Pancreas (tissue), 10 donors: ENCODE measurements at regions not wholly inside any gene's neighbourhood (a gene's known extent, or its start where the extent isn't known, plus 50 kb on each side); places are given as distances from the start of the nearest gene placed in this dataset.
A peak's percentile ranks its signal among the peaks of the same experiment; 100 is the strongest.

ENCODE experiments used
- ATAC-seq, 4 donors: fragments of 200-7000 bp; cut with Tn5 transposase; one replicate each; pipeline versions ENCODE4 v1.8.0 to v1.9.1; 2020; ENCODE audit warnings: mild to moderate bottlenecking in 4 of 4, moderate library complexity in 4 of 4
- DNase-seq, 6 donors: peaks; one replicate each; pipeline ENCODE4 v3.0.0-alpha.2; 2020
- FAIRE-seq: peaks from 2 replicates; lab custom pipeline; 2012; peaks lifted over from hg19 to GRCh38; lab: Jason Lieb, UNC
- H3K27ac ChIP-seq, 4 donors: fragments of 200-600 bp; sonication (generic); 1 replicate in 3 of 4; 2 replicates in 1 of 4; pipeline versions ENCODE4 v1.5.0 to v1.8.0; 2020
- H3K27me3 ChIP-seq, 4 donors: fragments of 200-600 bp; one replicate each; pipeline ENCODE4 v1.8.0; 2021
- H3K36me3 ChIP-seq, 3 donors: fragments of 200-600 bp; sonication (generic) in 1 of 3; one replicate each; pipeline versions ENCODE4 v1.5.0 to v1.8.0; 2020 to 2021
- H3K4me1 ChIP-seq, 3 donors: fragments of 200-600 bp; one replicate each; pipeline ENCODE4 v1.8.0; 2021
- H3K4me3 ChIP-seq, 4 donors: fragments of 200-600 bp; sonication (generic) in 2 of 4; one replicate each; pipeline versions ENCODE4 v1.5.0 to v1.8.0; 2020 to 2021
- H3K9me3 ChIP-seq, 4 donors: fragments of 200-600 bp; one replicate each; pipeline ENCODE4 v1.8.0; 2021
- WGBS, 2 donors: extraction: QIAGEN DNeasy Blood & Tissue Kit; methylation state at CpG; one replicate each; pipeline ENCODE4 v1.1.7; 2013; 5-methylcytosine and 5-hydroxymethylcytosine counted together
- intact Hi-C, 3 donors: fragments of 100-400 bp; cut with DNase I; formaldehyde crosslinking; loops; one replicate each; pipeline versions ENCODE4 v1.11.1 to v1.14.2; 2022
- TF ChIP-seq, protein P1 (sequence below), 4 donors: fragments of 200-600 bp; sonication (generic) in 3 of 4; IDR thresholded peaks; one replicate each; pipeline versions ENCODE4 v1.5.0 to v1.8.0; 2021; ENCODE audit warnings: antibody characterized with exemption in 4 of 4
- donor health status: healthy with polysubstance abuse.
- donor health status: DM: no; HTN: no; CAD: no; lungs with moderate emphysema.
- donor health status: DM: no; HTN: no; CAD: no.
- donor health status: control.
- donor health status: control.
- donor health status: Bipolar disorder and iron deficiency.
- donor health status: DM: yes; HTN: yes; CAD: no.
- donor health status: DM: no; HTN: no; CAD: no.
- donor health status: DM: no; HTN: no; CAD: no.
- donor health status: DM: yes; HTN: yes; CAD: no.

DNA sequence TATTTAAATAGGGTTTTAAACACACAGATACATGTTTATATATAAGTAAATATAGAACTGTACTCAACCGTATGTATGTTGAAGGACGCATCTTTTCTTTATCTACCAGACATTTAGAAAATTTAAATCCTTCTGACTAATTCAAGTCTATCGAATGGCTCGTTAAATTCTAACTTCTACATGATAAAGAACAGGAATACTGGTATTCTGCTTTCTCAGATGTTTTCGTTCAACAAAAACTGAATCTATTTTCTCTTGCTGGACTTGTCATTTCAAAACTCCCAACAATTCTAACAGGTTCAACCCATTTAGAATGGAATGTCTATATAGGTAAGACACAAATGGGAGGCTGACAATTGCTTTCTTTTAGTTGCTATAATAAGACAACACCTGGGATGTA lies 978.3 kb upstream of the ADGRL3 start:
- intact Hi-C loops: no loop called here
- H3K4me1 ChIP-seq: no peaks in the 10 kb centered on the region
- H3K9me3 ChIP-seq: no peaks in the 10 kb centered on the region
- TF ChIP-seq, protein P1, sequence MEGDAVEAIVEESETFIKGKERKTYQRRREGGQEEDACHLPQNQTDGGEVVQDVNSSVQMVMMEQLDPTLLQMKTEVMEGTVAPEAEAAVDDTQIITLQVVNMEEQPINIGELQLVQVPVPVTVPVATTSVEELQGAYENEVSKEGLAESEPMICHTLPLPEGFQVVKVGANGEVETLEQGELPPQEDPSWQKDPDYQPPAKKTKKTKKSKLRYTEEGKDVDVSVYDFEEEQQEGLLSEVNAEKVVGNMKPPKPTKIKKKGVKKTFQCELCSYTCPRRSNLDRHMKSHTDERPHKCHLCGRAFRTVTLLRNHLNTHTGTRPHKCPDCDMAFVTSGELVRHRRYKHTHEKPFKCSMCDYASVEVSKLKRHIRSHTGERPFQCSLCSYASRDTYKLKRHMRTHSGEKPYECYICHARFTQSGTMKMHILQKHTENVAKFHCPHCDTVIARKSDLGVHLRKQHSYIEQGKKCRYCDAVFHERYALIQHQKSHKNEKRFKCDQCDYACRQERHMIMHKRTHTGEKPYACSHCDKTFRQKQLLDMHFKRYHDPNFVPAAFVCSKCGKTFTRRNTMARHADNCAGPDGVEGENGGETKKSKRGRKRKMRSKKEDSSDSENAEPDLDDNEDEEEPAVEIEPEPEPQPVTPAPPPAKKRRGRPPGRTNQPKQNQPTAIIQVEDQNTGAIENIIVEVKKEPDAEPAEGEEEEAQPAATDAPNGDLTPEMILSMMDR (IDR thresholded peaks at IDR 0.05): no peak
- no peak overlapping the region for H3K4me3 ChIP-seq
- no peak for DNase-seq
- no peaks in the 10 kb centered on the region for H3K36me3 ChIP-seq
- H3K27me3 ChIP-seq: peaks cover 0 to 7% (median 0%) of the 10 kb centered on the region in 4 donors
- WGBS, 2 donors: 64 to 82% methylated on average over 5 of the region's 5 CpGs
- peak; percentile 5 for FAIRE-seq
- H3K27ac ChIP-seq: no peak overlapping the region
- ATAC-seq: no peak

DNA sequence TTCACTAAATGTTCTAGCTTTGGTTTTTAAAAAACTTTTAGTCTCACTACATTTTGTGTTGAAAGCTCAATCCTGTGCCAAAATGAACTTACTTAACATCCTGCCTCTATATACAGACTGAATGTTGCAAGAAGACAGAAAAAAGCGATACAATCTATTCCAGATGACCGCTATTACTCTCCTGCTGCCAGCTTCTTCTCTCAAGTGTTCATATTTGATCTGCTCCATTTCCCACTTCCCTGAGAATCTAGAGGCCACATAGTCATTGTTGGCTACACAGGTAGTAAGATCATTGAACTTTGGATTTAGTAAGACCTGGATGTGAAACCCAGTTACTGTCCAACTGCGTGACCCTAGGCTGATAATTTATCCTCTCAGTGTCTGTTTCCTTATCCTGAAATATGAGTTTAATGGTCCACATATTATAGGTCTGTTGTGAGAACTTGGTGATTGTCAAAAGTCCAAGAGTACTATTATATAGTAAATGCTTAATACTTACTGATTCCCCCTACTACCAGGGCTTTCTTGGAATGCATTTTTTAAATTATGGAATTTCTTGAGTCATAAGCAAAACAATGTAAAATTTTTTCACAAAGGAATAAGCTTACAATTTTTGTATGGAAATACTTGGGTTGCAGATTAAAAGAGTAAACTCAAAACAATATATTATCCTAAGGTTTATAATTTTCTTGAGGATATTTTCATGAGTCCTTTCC lies 976.8 kb upstream of the ADGRL3 start:
- Histone ChIP-seq H3K27ac (no peak overlapping the region), H3K27me3 (peaks cover 0 to 1% (median 0%) of the 10 kb centered on the region in 4 donors), H3K36me3 (no peaks in the 10 kb centered on the region), H3K4me3 (no peak overlapping the region), H3K9me3 (no peaks in the 10 kb centered on the region), H3K4me1 (no peaks in the 10 kb centered on the region)
- 67 to 77% methylated on average over 3 of the region's 3 CpGs for WGBS, 2 donors
- intact Hi-C loops: no loop called here
- TF ChIP-seq, protein P1 (IDR thresholded peaks at IDR 0.05): no peak
- DNase-seq: no peak
- FAIRE-seq: no peak
- no peak for ATAC-seq

DNA sequence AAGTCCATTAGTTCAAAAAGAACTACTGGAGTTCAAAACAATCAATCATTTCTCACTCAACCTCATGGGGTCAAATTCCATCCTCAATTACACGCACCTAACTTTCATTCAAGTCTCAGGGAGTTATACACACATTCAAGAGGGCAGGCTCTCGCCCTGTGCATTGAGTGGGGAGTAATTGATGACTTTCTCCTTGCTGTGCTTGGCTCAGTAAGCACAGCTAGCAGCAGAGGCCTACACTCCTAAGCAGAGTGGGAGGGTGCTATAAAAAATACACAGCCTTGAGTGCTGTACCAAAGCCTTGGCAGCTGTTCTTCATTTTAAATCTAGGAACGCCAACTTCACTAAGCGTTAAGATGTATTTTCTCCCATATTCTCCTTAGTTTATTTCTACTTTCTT lies 958.3 kb upstream of the ADGRL3 start:
- Histone ChIP-seq H3K9me3 (no peaks in the 10 kb centered on the region), H3K4me1 (no peaks in the 10 kb centered on the region), H3K4me3 (no peak overlapping the region), H3K27ac (no peak overlapping the region), H3K36me3 (no peaks in the 10 kb centered on the region), H3K27me3 (no peaks in the 10 kb centered on the region)
- ATAC-seq (no peak), FAIRE-seq (no peak), DNase-seq (no peak)
- intact Hi-C loops: no loop called here
- 42% methylated on average over 4 of the region's 4 CpGs for WGBS, 2 donors
- TF ChIP-seq, protein P1 (IDR thresholded peaks at IDR 0.05): no peak

DNA sequence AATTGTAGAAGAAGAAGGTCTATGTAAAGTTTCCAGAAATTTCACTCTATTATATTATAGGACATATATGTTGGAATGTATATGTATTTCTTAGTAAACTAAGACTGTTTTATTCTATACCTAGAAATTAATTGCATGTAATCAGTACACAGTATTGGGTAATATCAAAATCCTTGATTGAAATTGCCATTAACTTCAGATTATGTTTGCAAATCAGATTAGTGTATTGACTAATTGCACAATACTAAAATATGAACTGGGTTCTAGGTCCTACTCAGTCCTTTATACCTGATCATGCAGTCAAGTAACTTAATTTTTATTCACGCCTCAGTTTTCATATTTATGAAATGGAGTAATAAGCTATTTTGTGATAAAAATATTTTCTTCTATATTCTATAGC lies 950.3 kb upstream of the ADGRL3 start:
- TF ChIP-seq, protein P1 (IDR thresholded peaks at IDR 0.05): no peak

DNA sequence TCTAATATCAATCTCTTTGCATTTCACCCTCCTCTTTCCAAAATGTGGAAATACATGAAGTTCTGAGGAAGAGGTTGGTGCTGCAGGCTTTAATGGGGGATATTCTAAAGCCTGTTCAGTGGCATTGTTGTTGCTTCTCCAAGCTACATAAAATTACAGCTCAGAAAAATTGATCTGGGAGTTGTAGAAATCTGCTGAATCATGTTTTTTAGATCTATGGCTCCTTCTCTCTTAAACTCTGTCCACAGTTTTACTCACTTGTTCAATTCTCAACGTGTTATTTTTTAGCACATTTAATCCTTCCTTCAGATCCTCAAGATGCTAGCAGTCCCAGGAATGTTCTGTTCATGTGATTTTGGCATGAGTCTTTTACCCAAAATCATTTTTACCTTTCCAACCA lies 949.5 kb upstream of the ADGRL3 start:
- intact Hi-C loops: no loop called here
- WGBS, 2 donors: 36 to 48% methylated on average over 1 of the region's 1 CpG
- H3K9me3 ChIP-seq: no peaks in the 10 kb centered on the region
- H3K36me3 ChIP-seq: no peaks in the 10 kb centered on the region
- no peak overlapping the region for H3K4me3 ChIP-seq
- no peak overlapping the region for H3K27ac ChIP-seq
- H3K4me1 ChIP-seq: no peaks in the 10 kb centered on the region
- FAIRE-seq (no peak), DNase-seq (no peak), ATAC-seq (no peak)
- TF ChIP-seq, protein P1 (IDR thresholded peaks at IDR 0.05): no peak
- no peaks in the 10 kb centered on the region for H3K27me3 ChIP-seq

More for the DNA sequence above, 950.3 kb upstream of the ADGRL3 start:
- Histone ChIP-seq H3K27ac (no peak overlapping the region), H3K4me3 (no peak overlapping the region), H3K36me3 (no peaks in the 10 kb centered on the region), H3K27me3 (no peaks in the 10 kb centered on the region), H3K9me3 (no peaks in the 10 kb centered on the region), H3K4me1 (no peaks in the 10 kb centered on the region)
- no peak for DNase-seq
- no peak for FAIRE-seq
- WGBS, 2 donors: 70 to 92% methylated on average over 1 of the region's 1 CpG
- intact Hi-C loops: no loop called here
- ATAC-seq: no peak
